GM18498 (cell line): ENCODE measurements at regions not wholly inside any gene's neighbourhood (a gene's known extent, or its start where the extent isn't known, plus 50 kb on each side); places are given as distances from the start of the nearest gene placed in this dataset.

Experiments
- ATAC-seq: cut with Tn5 transposase; IDR thresholded peaks from one replicate; pipeline ENCODE4 v1.9.1; 2021; ENCODE audit warnings: mild to moderate bottlenecking, moderate library complexity; ENCODE audit not compliant: unreplicated experiment

DNA sequence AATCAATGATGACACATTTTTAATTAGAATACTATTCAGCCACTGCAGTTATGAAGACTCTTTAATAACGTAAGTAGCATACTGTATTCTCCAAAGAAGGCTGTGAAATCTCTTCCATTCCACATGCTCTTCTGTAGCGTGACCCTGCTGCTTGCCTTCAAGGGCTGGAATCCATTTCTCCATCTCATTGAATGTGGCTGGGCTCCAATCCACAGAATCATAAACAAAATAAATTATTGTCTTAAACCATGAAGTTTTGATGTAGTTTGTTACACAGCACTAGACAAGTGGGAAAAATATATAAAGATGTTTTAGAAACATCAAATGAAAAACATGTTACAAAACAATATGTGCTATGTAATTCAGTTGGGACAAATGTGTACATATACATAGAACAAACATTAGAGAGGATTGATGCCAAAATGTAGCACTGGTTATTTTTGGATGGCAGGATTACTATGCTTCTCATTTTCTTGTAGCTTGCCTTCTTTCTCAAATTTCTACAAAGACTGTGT is 410.8 kb upstream of the PODXL start:
- no peak for ATAC-seq

DNA sequence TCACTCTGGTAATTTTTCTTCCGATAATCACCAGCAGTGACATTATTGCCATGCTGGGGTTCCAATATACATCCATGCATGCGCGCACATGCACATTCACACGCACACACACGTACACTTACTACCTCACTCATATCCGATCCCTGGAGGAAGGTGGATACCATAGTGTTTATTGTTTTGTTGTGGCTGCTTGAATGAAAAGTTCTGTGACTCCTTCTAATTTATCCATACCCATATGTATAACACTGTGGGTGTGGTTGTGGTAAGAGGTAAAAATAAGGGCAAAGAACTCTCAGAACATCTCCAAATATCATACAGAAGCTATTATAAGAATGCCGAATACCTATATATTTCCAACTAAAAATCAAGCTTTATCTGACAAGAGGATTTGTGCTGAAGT is 407.8 kb upstream of the PODXL start:
- ATAC-seq = no peak

DNA sequence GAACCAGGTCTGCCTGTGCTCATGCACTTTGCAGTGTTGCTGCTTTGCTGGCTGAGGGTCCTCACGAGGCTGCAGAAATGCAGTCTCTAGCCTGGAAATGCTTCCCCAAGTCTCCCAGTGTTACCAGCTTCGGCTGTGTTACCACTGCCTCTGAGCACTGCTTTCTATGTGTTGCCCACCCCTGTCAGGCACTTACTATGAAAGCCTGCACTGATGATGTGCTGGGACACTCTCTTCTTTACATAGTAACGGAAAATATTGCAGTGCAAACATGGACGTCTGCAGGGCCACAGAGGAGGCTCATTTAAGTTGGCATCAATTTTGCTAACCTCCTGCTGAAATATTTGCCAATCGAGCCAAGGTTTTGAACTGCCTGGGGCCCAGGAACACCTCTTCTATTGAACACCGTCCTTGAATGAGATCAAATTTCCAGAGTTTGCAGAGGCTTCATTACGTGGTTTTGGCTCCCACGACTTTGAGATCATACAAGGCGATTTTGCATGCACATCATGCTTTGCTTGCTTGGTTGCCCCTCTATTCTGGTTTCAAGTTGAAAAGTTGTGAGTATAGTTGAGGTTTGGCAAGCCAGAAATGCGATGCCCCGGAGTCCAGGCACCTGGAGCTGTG is 404.7 kb upstream of the PODXL start:
- no peak for ATAC-seq

DNA sequence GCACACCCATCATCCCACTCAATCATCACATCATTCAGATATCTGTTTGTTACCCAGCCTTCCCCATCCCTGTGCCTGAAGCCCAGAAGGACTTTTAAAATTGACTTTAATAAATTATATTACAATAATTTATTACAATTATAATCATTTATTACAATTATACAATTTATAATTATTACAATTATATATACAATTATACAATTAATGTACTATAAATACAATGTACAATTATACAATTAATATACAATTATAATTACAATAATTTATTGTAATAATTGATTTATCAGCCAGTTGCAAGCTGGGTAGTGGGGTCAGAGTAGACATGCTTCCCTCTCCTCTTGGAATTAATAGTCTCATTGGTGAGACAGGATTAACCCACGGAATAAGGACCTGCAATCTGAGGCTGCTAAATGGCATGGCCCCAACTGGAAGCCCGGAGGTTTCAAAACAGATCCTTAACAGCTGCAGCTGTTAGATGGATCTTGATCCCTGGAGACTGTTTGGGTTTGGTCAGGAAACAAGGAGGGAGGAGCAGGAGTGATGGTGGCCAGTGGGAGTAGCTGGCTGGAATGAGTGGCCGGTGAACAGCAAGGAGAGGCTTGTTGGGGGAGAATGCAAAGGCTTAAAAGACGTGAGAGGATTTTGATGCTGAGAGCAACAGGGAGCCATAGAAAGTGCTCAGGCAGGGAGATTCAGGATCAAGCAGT is 402.8 kb upstream of the PODXL start:
- no peak for ATAC-seq

DNA sequence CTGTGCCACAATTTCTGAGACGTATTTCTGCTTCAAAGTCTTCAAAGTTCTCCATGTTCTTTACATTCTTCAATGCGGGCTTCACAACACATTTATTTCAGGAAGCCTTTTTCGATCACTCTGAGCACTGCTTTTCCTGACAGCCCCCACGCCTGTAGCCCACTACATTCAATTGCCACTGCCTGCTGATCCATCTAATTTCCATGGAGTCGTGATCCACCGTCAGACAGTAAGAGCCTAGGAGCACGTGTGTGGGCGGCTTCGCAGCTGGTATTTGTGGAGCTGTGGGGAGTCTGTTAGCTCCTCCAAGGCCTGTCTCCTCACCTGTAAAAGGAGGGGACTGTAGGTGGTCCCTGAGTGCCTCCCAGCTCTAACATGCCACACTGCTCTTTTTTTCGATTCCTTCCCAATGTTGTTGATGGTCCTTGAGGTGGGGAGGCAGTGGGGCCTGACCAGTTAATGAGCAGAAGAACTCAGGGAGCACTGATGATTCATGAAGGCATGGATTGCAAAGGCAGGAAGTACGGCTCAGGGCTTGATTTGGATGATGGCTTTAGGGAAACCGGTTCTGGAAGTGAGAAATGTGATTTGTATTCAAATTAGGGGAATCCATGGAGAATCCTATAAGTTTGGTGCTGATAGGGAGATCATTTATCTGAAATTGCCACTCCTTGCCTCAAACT is 401.1 kb upstream of the PODXL start:
- ATAC-seq = no peak

DNA sequence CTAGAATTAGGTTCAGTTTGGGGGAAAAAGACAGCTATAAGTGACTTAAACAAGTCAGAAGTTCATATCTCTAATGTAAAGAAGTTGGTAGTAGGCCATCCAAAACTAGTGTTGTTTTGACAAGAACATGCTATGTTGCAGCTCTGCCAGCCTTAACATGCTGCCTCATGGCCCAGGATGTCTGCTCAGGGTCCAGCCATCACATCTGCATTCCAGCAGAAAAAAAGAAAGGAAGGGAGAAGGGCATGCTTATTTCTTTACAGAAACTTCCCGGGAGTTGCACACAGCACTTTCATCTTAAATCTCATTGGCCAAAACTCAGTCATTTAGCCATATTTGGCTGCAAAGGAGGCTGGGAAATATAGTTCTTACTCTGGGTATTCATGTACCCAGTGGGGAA is 400.4 kb upstream of the PODXL start:
- no peak for ATAC-seq

DNA sequence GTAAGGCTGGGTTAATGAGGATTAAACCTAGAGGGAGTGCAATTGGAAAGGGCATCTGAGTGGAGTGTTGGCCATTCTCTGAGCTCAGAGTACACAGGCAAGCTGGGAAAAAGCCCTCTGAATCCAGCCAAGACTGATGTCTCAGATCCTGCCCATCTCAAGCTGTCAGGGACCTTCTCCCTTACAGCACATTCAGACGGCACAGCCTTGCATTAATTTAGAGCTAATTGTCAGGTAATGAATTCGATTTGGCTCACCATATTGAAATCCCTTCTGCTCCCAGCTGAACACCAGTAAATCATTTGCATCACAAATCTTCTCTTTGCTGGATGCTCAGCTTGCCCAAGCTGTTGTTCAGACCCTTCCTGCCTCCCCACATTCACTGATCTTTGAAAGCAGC is 399.3 kb upstream of the PODXL start:
- no peak for ATAC-seq

DNA sequence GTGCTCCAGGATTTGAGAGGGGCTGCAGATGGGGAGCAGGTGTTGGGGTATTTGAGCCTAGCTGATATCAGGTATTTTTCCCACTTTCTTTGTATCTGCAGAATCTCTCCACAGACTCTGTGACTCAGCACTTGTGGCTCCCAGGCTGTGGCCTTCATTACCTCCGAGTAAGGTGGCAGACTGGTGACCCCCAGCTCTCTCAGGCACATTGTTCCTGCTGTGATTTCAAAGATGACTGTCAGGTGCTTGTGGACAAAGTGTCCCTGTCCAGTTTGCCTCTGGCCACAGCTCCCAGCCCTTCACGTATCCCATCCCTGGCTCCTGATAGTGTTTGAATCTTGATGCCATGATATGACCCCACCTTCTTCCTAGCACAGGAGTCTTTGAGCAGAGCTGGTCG is 396.8 kb upstream of the PODXL start:
- no peak for ATAC-seq

DNA sequence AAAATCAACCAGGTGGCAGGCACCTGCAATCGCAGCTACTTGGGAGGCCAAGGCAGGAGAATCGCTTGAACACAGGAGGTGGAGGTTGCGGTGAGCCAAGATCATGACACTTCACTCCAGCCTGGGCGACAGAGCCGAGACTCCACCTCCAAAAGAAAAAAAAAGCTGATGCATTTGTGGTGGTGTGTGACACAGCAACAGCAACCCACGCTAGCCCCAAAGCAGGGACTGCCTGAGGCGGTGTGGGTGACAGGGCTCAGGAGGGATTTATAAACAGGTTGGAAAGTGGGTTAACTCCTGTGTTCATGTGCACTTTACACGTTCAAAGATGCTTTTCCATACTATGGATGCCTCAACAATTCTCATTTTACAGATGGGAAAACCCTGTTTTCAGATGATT is 395.9 kb upstream of the PODXL start:
- ATAC-seq = no peak

DNA sequence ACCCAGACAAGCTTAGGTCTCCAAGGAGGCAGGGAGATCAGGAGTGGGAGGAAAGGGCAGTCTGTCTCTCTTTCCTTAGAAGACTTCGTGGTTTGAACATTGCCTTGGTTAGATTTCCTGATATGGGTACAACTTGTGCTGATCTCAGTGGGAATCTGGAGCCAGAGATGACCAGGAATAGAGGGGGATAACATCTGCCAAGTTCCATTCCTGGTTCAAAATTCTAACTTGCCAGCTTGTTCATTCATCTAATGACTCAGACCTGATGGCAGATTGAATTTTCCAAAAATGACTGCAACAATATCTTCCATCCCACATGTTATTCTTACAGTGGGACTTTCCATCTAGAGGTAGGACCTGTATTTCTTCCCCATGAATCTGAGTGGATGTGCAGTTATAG is 394.3 kb upstream of the PODXL start:
- ATAC-seq = no peak

DNA sequence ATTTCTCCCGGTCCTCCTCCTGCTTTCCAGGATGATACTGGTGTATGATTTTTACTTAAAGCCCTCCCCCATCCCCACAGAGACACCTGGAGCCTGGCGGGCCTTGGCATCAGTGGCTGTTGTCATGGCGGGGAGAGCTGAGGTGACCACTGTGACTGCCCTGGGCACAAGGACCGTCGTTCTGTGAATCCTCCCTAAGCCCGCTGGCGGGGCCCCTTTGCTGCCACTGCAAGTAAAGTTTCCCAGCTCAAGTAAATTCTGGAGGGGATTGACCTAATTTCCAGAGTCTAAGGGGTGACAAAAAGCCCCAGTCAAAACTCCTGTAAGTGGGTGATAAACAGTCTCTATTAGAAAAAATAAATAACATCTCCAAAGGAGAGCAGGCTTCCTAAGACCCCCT is 393.2 kb upstream of the PODXL start:
- no peak for ATAC-seq

DNA sequence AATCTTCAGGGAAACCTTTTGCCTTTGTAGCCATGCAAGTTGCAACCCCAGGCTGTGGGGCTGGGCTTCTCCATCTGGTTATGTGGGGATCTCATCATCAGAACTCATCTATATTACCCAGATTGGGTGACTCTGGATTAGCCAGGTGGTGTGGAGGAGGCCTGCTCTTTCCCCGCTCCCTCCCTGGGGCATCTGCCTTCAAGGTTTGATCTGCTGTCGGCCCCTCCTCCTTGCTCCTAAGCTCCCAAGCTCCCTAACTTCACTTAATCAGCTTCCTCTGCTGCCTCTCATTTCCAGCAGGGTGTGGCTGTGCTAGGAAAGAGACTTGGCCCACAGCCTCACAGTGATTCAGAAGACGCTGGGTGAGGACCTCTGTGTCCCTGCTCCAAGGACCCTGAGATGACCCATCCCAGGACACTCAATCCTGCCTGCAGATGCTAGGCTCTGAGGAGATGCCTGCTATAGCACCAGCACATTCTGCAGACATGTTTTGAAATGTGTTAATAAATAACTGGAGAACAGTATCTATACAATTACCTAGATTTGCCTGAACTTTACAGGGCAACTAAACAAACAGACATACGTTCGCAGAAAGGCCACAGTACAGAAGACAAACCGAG is 392.1 kb upstream of the PODXL start:
- no peak for ATAC-seq

DNA sequence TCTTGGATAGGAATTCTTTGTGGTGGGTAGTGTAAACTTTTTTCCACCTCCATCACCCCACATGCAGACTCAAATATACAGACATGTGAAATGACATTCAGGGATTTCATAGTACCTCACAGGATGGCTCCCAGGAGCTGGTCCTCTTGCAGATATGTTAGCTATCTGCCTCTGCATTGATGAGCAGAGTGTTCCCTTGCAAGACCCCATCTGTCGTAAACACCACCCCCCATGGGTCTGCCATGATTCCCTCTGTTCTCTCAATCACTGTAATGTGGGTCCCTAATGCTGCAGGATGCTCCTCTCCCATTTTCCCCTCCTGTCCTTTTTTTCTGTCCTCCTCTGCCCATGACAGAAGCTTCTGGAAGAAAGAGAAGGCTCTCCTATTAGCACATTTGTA is 391.2 kb upstream of the PODXL start:
- ATAC-seq = no peak

DNA sequence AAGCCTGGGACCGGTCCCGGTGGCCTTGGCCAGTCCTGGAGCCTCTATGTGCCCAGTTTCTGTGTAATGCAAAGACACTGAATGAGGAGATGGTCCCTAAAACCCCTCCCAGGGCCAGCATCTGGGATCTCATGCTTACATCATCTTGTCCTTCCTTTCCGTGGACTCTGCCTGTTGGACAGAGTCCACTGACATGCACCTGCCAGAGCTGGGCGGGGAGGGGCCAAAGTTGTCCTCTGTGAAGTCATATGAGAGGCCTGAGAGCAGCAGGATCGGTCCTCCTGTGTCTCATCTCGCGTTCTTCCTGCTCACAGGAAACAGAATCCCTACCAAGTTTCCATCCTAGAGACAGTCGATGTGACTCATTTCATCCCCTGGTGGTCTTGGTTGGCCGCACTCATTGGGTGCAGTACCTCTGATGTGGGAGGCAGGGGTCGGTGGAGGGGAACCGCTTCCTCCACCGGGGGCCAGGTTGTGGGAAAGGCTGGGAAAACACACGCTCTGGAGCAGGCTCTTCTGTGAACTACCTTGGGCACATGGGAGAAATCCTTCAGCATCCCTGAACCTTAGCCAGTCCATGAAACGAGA is 389.6 kb upstream of the PODXL start:
- no peak for ATAC-seq

DNA sequence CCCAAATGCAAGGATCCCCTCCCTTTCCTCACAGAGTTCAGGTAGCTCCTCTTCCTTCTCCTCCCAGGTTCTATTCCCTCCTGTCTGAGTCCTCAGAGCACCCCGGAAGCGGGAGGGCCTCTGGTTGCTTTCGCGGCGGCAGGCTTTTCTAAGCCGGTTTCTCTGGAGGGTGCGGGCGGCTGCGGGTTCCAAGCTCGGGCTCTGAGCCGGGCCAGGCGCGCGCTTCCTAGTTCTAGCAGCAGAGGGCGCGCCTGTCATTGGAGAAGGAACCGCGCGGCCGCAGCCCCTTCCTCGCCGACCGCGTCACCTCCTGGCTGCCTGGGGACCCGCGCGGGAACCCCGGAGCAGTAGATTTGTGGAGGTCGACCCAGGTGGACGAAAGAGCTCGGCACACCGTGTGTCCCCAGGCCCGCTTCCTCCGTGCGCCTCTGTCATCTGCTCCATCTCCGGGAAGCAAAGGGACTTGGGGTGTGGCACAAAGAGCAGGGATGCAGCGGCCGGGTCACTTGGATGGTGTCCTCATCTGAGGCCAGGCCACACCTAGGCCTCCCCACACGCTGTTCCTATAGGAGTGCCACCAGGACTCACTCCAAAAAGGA is 389.0 kb upstream of the PODXL start:
- ATAC-seq = peak; percentile 67

DNA sequence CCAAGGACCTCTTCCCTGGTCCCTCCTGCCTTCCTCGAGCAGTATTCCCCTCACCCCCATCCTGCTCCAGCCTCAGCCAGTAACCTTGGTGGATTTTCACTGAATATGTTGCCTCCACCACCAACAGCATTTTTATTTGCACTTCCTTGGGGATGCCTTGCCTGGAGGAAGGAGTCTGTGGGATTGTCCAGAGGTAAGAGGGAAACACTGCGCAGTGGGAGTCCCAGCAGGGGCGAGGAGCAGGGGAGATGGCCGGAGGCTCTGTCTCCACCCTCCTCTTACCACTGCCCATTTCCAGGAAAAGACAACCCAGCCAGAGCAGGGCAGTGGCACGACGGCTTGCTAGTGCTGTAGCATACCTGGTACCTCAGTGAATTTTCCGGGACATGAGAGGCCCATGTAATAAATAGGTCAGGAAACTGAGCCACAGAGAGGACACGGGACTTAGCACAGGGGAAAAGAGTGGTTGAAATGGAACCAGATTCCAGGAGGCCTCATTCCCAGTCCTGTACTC is 388.2 kb upstream of the PODXL start:
- ATAC-seq = no peak

DNA sequence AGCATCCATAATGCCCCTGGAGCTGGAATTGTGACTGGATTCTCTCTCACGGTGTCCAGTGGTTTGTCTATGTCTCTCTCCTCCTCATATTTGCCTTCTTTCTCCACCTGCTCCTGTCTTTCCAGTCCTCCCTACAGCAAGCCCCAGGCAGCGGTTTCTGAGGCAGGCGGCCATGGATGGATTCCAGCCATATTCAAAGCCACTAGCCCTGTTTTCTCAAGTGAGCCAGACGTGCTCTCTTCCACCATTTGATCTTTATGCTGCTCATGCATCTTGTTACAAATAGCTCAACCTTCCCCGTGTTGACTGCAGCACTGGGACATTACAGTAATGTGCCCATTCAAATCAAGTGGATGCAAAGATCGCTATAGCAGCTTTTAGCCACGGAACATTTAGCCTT is 387.2 kb upstream of the PODXL start:
- ATAC-seq = no peak

DNA sequence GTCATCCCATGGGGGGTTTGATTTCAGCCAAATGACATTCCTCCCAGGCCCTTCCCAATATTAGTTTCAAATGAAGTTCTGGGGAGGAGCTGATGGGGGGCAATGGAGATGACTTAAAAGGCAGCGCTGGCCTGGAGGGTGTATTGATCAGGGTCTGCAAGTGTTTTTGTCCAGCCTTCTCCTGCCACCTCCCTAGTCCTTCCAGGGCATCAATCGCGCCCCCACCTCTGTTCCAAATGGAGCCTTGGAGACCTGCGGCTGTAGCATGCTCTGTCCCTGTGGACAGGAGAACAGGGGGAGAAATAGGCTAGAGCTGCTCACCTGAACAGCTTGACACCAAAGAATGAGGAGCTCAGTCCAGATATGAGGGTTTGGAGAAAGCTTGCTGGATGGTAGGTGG is 386.8 kb upstream of the PODXL start:
- ATAC-seq = no peak

DNA sequence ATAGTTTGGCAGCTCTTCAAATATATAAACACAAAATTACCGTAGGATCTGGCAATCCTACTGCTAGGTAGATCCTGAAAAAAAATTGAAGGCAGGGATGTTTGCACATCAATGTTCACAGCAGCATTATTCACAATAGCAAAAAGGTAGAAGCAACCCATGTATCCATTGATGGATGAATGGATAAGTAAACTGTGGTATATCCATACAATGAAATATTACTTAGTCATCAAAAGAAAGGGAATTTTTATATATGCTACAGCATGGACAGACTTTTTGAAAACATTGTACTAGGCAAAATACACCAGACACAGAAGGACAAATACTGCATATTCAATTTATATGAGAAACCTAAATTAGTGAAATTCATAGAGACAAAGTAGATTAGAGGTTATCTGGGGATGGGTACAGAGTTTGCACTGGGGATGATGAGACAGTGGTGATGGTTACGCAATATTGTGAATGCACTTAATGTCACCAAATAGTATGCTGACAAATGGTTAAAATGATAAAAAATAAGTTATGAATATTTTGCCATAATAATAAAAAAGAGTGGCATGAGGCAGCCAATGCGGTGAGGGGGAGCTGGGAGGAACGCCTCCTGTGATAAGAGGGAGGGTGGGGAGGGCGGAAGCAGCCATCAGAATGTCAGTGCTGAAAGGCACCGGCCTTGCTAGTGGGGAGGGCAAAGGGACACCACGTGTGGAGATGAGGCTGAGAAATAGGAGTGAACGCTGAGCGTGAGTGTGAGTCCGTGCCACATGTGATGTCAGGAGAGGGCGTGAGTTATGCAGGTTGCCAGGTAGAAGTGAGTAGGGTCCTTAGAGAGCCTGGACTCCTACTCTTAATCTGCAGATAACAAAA is 386.1 kb upstream of the PODXL start:
- ATAC-seq = no peak

DNA sequence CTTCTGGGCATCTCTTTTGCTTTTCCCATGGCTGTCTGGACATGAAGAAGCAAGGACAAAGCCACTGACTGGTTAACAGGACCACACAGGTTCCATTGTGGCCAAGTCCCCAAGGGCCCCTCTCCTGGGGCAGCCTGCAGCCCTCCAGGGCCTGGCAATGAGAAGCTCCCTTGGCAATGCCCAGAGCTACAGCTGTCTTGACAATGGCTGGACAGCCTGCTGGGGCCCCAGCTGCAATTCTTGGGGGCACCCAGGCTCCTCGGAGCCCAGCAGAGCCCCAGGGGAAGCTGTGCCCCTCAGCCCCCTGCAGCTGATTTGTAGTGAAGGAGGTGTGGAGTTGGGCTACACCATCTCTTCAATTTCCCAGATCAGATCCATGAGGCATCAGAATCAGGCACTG is 384.9 kb upstream of the PODXL start:
- ATAC-seq = no peak
